ENCODE measurements at regions not wholly inside any gene's neighbourhood (a gene's known extent, or its start where the extent isn't known, plus 50 kb on each side); places are given as distances from the start of the nearest gene placed in this dataset.
"Not testable (repeated sequence)": the region's sequence is repeated elsewhere in the genome, so short reads cannot be mapped to it uniquely, and the experiment has no call there.

- no peaks in the 10 kb centered on the region for H3K36me3 ChIP-seq (ENCODE audit: control insufficient read depth, insufficient read depth, low read length)
- no peak overlapping the region for H3K4me3 Mint-ChIP-seq (ENCODE audit: unreplicated experiment)
- no peak for TF ChIP-seq CTCF (IDR thresholded peaks at IDR 0.05; ENCODE audit: insufficient read depth in 1 of 2, low read depth in 1 of 2, low read length in 1 of 2, severe bottlenecking in 1 of 2, unreplicated experiment in 1 of 2)
- H3K9me3 Mint-ChIP-seq (ENCODE audit: unreplicated experiment) = no peaks in the 10 kb centered on the region
- POLR2A ChIA-PET = no interaction called here
- no peak for DNase-seq
- no peak overlapping the region for H3K27ac Mint-ChIP-seq (ENCODE audit: unreplicated experiment)
- BruUV-seq (replicated peaks) = no TSS peak
- H3K4me1 ChIP-seq = peaks cover 12% of the 10 kb centered on the region
- peaks cover 8% of the 10 kb centered on the region for H3K4me1 Mint-ChIP-seq (ENCODE audit: low read depth, unreplicated experiment)
- no peaks in the 10 kb centered on the region for H3K36me3 Mint-ChIP-seq (ENCODE audit: insufficient read depth, unreplicated experiment)
- no peak overlapping the region for H3K4me3 ChIP-seq (ENCODE audit: low read depth, low read length)
- H3K27me3 ChIP-seq (replicated peaks; ENCODE audit: control insufficient read depth, insufficient read depth, low read length) = no peaks in the 10 kb centered on the region
- peaks cover 8% of the 10 kb centered on the region for H3K27me3 Mint-ChIP-seq (ENCODE audit: insufficient read depth, unreplicated experiment)
- intact Hi-C loops (cut with micrococcal nuclease; ENCODE audit: unreplicated experiment) = no loop called here
- H3K9me3 ChIP-seq = no peaks in the 10 kb centered on the region
- CTCF ChIA-PET = no interaction called here
Measured at GRCh38 chr3:124346487-124346886, 354.6 kb upstream of the ROPN1 start.

- Mint-ChIP-seq H3K27ac (ENCODE audit: unreplicated experiment) (no peak overlapping the region), H3K4me1 (ENCODE audit: low read depth, unreplicated experiment) (peaks cover 14% of the 10 kb centered on the region), H3K36me3 (ENCODE audit: insufficient read depth, unreplicated experiment) (no peaks in the 10 kb centered on the region), H3K27me3 (ENCODE audit: insufficient read depth, unreplicated experiment) (peaks cover 8% of the 10 kb centered on the region), H3K4me3 (ENCODE audit: unreplicated experiment) (no peak overlapping the region), H3K9me3 (ENCODE audit: unreplicated experiment) (no peaks in the 10 kb centered on the region)
- TF ChIP-seq CTCF (IDR thresholded peaks at IDR 0.05; ENCODE audit: insufficient read depth in 1 of 2, low read depth in 1 of 2, low read length in 1 of 2, severe bottlenecking in 1 of 2, unreplicated experiment in 1 of 2) = no peak
- no TSS peak for BruUV-seq (replicated peaks)
- intact Hi-C loops (cut with micrococcal nuclease; ENCODE audit: unreplicated experiment) = no loop called here
- Histone ChIP-seq H3K4me3 (ENCODE audit: low read depth, low read length) (no peak overlapping the region), H3K27me3 (replicated peaks; ENCODE audit: control insufficient read depth, insufficient read depth, low read length) (no peaks in the 10 kb centered on the region), H3K36me3 (ENCODE audit: control insufficient read depth, insufficient read depth, low read length) (no peaks in the 10 kb centered on the region), H3K4me1 (peaks cover 18% of the 10 kb centered on the region), H3K9me3 (no peaks in the 10 kb centered on the region)
- no peak for DNase-seq
- ChIA-PET POLR2A (no interaction called here), CTCF (no interaction called here)
Measured at GRCh38 chr3:124347418-124347817, 355.5 kb upstream of the ROPN1 start.

- H3K4me1 Mint-ChIP-seq (ENCODE audit: low read depth, unreplicated experiment) = peaks cover 17% of the 10 kb centered on the region
Measured at GRCh38 chr3:124348555-124348954, 356.6 kb upstream of the ROPN1 start.

More at GRCh38 chr3:124348555-124348954, 356.6 kb upstream of the ROPN1 start:
- DNase-seq; H3K9me3 ChIP-seq; H3K4me3 Mint-ChIP-seq (ENCODE audit: unreplicated experiment); H3K27ac Mint-ChIP-seq (ENCODE audit: unreplicated experiment); H3K36me3 ChIP-seq (ENCODE audit: control insufficient read depth, insufficient read depth, low read length); H3K36me3 Mint-ChIP-seq (ENCODE audit: insufficient read depth, unreplicated experiment); POLR2A ChIA-PET; H3K9me3 Mint-ChIP-seq (ENCODE audit: unreplicated experiment); H3K27me3 ChIP-seq (replicated peaks; ENCODE audit: control insufficient read depth, insufficient read depth, low read length); CTCF ChIA-PET; intact Hi-C loops (cut with micrococcal nuclease; ENCODE audit: unreplicated experiment); BruUV-seq (replicated peaks); H3K4me3 ChIP-seq (ENCODE audit: low read depth, low read length); H3K27me3 Mint-ChIP-seq (ENCODE audit: insufficient read depth, unreplicated experiment): not testable (repeated sequence)
- H3K4me1 ChIP-seq = peaks cover 18% of the 10 kb centered on the region
